ENCODE measurements at regions not wholly inside any gene's neighbourhood (a gene's known extent, or its start where the extent isn't known, plus 50 kb on each side); places are given as distances from the start of the nearest gene placed in this dataset.
A peak's percentile ranks its signal among the peaks of the same experiment; 100 is the strongest.

DNA sequence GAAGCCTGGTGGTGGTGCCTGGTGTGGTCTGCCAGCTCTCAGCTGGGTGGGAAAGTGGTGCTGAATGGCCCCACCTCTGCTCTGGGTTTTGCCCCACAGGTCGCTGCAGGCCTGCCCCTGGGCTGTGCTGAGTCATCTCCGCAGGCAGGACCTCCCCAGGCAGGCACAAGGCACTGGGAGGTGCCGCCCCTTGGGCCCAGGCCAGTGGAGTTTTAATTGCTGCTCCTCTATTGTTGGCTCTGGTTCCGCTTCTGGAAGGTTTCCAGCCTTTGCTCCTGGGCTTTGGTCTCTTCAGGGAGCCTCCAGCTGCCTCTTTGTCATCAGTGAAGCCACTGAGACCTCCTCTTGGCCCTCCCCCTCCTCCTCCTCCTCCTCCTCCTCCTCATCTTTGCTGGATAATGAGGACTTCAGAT lies 180.3 kb upstream of the GRB10 start:
- DNase-seq (ENCODE audit: low read depth in 2 of 2) = no peak

DNA sequence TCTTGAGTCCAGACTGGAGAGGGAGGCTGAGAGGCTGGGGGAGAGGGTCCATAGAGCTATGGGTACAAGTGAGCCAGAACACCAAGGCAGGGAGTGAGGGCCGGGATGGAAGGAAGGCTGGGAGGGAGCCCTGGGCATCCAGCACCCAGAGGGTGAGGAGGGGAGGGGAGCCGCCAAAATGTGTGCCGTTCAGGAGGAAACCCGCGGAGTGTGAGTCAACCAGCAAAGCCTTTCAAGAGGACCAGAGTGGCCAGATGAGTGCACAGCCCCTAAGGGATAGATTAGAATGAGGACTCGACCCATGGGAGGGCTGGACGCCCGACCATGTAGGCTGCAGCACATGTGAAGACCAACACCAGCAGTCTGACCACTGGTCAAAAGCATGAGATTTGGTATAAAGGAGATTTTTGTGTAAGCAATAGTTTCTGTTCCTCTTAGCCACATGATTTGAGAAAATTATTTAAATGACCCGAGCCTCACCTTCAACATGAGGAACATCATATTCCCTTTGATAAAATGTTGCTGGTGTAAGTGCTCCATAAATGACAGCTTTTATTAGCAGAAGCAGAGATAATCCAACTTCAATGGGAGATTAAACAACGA lies 179.7 kb upstream of the GRB10 start:
- DNase-seq (ENCODE audit: low read depth in 2 of 2) = no peak

DNA sequence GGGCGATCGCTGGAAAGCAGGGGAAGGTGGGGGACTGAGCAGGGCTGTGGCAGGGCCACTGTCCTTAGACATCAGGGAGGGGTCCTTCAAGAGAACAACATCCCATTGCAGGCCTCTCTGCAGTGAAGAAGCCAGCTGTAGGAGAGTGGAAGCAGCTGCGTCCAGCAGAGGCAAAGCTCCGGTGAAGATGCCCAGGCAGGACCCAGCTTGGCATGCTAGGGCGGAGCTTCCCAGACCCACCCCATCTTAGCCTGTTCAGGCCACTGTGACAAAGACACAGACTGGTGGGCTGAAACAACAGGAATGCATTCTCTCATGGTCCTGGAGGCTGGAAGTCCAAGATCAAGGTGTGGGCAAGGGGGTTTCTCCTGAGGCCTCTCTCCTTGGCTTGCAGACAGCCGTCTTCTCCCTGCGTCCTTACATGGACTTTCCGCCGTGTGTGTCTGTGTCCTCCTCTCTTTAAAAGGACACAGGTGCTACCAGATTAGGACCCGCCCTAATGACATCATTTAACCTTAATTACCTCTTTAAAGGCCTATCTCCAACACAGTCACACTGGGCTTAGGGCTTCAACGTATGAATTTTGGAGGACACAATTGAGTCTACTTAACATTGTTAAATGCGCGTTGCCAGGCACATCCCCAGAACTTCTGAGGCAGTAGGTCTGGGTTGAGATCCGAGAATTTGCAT lies 178.1 kb upstream of the GRB10 start:
- no peak for DNase-seq (ENCODE audit: low read depth in 2 of 2)

DNA sequence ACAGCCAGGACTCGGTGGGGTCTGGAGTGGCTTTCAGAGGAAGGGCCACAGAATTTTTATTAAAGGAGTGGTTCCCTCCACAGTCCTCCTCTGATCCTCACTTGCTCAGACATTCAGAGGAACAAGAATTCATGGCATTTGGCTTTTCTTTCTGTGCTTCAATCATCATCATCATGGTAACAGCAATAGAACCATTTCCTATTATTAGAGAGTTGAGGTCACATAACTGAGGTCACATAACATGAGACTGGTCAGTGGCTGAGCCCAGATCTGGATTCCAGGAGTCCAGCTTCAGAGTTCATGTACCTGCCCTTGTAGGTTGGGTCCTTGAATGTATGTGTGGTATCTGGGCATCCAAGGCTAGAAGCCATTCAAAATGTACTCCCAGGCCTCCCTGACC lies 177.3 kb upstream of the GRB10 start:
- no peak for DNase-seq (ENCODE audit: low read depth in 2 of 2)

DNA sequence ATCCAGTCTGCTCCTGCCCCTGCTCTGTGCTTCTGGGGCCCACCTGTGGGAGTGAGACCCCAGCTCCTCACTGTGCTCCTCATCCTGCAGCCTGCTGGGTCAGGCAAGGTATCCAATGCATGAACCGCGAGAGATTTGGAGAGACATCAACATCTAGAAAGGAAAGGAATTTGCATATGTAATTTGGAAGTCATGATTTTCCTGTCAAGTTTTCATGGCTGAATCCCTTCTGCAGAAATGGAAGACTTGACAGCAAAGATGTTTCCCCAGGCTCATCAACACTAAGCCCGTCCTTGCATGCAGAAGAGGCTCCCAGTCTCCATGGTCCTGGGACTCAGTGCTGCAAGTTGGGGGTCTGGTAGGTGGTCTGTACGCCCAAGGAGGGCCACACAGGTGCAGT lies 176.9 kb upstream of the GRB10 start:
- no peak for DNase-seq (ENCODE audit: low read depth in 2 of 2)

DNA sequence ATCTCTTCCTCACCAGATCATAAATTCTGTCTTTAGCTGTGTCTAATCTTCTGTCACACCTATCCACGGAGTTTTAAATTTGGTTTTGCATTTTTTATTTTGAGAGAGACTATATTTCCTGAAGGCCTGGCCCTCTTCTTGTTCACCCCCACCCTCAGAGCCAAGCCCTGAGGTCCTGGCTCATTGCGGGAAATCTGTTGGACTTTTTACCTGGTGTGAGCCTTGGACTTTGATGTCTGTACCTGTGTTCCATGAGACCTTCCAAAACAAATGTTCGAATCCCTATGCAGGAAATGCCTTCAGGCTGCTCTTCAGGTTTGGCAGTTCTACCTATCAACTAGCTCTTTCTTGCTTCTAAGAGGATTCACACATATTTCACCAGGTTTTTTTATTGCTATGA lies 175.2 kb upstream of the GRB10 start:
- DNase-seq (ENCODE audit: low read depth in 2 of 2) = no peak

DNA sequence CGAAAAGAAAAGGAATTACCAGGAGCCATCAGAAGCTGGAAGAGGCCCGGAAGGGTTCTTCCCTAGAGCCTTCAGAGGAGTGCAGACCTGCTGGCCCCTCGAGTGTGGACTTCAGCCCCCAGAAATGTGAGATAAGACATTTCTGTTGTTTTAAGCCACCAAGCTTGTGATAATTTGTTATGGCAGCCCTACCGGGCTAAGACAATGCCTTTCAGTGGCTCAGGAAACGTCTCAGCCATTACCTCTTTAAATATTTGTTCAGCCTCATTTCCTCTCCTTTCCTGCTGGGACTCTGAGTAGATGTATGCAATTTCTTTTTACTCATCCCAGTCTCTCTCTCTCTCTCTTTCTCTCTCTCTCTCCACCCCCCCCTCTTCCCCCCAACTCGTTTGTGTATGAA lies 174.7 kb upstream of the GRB10 start:
- no peak for DNase-seq (ENCODE audit: low read depth in 2 of 2)

DNA sequence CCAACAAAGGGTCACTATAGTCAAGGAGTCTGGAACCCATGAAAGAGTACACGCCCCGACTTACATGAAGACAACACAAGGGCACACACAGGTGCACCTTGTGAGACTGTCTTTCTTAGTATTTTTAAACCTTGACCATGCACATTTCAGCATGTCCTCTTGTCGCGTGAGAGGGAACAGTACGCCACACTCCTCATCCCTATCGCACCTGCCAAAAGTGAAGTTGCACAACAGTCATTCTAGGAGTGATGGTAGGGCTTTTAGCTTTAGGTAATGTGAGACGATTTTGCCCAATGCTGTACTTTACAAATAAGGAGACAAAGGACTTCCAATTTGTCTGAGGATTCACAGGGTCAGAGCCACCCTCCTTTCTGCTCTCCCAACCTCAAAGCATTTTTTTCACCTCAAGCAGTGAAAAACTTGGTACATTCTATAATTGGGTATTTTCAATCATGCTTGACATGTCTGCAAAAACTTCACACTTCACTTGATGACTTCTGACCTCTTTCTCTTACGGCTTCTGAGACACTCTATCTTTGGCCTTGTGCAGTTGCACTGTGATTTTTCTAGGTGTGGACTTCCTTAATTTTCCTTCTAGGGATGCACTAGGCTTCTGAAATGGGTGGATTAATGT lies 173.9 kb upstream of the GRB10 start:
- DNase-seq (ENCODE audit: low read depth in 2 of 2) = no peak

DNA sequence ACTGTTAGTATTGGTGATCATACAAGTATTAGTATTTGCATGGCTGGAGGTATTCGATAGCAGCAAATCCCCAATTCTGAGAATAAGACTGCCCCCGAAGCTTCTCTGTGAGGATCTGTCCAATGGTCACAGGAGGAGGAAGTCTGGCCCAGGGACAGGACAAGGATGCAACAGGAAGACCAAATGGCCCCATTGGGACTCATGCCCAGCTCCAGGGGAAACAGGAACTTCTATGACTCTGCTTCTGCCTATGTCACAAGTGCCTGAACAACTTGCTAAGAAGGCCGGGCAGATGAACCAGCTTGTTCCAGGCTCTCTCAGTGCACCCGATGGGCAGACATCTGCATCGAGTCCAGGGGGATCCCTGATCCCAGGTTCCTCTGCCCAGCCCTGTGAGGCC lies 172.0 kb upstream of the GRB10 start:
- no peak for DNase-seq (ENCODE audit: low read depth in 2 of 2)

DNA sequence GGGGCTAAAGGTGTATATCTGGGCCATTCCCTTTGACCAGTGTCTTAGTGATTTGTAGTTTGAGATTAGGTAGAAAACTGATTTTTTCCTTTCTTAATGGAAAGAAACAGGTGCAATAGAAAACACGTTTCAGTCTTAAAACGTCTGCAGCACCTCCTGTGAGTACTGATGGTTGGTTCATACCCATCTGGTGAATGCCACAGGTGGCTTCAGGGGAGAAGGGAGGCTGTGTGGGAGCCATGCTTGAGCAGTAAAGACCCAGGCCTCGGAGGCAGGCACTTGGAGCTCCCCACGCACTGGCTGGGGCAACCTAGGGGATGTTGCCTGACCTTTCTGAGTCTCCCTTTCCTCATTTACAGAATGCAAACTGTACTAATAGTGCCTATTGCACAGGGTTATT lies 171.5 kb upstream of the GRB10 start:
- no peak for DNase-seq (ENCODE audit: low read depth in 2 of 2)

DNA sequence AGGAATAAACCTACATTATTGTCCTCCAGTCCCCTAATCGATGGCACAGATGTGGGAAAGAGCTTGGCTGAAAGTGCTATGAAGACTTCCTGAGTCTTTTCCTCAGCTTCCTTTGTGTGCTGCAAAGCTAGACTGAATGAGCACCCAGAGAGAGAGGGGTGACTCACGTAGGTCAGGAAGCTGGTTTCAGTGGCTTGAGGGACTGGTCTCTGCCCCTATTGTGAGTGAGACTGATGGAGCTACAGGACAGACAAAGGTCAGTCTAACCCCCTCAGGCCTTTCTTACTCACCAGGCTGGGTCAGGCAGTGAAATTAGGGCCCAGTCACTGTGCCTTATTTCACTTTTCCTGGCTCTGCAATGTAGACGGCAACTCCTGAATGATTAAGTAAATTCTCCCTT lies 171.1 kb upstream of the GRB10 start:
- DNase-seq (ENCODE audit: low read depth in 2 of 2) = no peak

DNA sequence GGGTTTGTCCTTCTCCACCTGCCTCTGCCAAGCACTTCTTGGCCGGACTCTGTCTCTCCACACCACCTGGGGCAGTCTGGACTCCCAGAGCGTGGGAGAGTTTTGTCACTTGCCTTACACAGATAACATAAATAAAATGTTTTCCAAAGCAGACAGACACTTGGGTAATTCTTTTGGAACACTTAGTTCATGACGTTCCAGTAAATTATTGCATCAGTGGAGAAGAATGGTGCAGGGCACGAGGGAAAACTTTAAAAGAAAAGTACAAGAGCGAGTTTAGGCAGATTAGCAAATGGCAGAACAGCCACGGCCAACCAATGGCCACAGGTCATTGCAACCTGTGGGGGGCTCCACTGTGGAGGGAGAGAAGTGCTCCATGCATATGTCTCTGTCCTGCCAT lies 170.6 kb upstream of the GRB10 start:
- no peak for DNase-seq (ENCODE audit: low read depth in 2 of 2)

DNA sequence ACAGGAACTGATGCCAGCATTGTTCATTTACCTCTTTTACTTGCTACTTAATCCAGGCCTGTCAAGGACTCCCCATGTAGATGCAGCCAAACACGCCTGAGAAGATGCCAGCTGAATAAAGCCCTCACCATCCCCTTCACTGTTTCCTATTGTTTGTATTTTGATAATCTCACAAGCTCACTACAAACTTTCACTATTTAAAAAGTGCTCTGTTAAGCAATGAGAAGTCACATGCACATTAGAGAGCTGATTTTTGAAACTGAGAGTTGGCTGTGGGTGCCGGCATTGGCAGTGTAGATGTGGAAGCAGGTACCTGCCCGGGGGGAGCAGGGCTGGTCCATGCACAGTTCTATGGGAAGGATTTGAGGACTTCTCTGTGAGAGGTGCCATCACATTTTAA lies 169.8 kb upstream of the GRB10 start:
- DNase-seq (ENCODE audit: low read depth in 2 of 2) = no peak

DNA sequence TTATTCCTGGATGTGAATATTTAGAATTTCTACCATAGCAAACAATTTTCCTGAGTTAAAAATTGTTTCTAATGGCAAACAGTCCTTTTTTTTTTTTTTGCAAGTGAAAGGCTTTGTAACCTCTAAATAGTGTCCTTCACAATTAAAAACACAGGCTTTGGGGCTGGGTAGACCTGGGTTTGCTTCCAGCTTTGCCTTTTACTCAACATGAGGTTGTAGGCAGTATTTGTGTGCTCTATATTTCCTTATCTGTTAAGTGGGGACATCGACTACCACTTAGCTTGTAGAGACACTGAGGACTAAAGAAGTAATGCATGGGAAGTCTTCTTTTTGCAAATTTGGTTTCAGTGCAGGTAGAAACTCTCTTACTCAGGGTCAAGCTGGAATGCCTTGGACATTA lies 169.4 kb upstream of the GRB10 start:
- no peak for DNase-seq (ENCODE audit: low read depth in 2 of 2)

DNA sequence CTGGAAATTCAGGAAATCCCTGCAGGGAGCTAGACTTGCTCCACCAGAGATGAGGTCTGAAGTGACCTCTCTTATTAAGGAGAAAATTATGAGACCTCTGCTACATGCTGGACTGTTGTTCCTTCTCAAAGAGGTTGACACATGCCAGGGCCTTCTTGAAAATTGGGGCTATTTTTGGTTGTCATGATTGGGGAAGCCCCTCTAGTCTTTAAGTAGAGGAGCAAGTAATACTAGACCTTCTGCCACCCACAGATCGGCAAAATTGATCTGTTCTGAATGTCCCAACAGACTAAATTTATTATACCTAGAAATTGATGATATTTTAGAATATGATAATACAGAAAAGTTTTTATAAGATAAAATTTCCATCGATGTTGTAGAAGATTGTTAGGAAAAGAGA lies 160.8 kb upstream of the GRB10 start:
- DNase-seq (ENCODE audit: low read depth in 2 of 2) = no peak

DNA sequence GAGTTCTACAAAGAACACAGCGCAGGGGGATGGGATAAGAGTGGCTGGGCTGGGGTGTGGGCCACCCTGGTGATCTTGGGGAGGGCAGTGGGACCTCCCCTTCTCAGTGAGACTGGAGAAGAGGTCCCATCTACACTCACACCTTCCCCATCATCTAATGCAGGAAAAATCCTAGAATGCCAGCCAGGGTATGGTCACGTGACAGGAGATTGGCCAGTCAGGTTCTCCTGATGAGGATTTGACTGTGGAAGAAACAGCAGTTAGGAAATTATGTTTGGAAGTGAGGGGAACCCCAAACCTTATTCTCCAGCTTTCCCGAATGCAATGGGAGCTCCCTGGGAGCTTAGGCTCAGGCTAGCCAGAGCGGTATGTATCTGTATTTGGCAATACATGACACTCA lies 158.8 kb upstream of the GRB10 start:
- DNase-seq (ENCODE audit: low read depth in 2 of 2) = no peak

DNA sequence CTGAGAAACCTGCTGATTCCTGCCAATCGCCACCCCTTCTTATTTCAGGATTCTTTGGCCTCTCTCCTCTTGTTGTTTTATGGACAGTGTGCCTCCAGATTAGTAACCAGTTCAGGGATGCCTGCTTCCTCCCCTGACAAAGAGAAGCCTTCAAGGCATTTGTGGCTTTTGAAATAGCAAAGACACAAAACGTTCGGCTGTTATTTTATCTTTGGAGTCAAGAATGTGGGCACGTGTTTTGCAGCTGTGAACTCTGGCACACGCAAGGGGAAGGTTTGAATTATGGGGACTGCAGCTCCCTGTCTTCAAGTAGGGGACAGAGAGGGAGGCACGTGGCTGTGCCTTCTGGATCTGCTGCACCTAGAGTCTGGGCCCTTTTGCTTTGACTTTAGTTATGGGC lies 157.9 kb upstream of the GRB10 start:
- DNase-seq (ENCODE audit: low read depth in 2 of 2) = no peak

DNA sequence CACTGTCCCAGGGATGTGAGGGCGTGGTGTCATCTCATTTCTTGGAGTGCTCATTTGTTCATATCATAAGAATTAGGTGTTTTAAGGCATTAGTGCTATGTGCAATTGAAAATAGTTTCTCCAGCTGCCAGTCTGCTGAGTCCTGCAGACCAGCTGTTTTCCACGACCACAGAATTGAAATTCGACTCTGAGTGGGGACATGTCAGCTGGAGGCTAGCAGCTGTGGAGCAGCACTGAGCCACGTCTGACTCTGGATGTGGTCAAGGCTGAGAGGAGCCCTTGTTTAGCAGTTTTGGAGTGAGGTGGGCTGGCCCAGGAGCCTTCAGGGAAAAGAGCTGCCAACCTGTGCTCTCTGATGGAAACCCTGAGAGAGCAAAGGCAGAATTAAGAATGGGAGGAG lies 156.3 kb upstream of the GRB10 start:
- no peak for DNase-seq (ENCODE audit: low read depth in 2 of 2)

DNA sequence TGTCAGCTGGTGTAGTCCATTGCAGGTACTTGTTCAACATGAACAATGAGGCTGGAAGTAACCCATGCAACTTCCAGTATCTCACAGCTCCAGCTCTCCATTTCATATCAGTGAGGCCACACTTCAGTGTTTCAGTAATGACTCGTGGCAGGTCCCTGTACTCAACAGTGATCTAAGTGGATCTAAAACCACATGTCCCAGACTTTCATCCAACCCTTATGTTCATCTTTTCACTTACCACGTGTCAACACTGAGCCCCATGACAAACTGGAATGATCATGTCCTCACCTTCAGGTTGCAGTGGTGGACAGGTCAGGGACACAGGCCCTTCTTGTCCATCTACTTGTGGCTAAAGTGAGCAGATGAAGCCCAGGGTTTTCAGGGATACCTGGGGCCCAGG lies 155.0 kb upstream of the GRB10 start:
- DNase-seq (ENCODE audit: low read depth in 2 of 2) = no peak

DNA sequence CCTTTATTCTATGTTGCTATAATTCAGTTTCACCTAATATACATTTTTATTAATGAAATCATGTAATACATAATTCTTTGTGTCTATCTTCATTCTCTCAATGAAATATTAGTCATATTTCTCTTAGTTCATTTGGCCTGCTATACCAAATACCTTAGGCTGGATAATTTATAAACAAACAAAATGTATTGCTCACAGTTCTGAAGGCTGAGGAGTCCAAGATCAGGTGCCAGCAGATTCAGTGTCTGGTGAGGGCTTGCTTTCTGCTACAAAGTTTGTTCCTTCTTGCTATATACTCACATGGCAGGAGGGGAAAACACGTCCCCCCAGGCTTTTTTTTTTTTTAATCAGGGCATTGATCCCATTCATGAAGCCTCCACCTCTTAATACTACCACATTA lies 143.4 kb upstream of the GRB10 start:
- DNase-seq (ENCODE audit: low read depth in 2 of 2) = no peak

DNA sequence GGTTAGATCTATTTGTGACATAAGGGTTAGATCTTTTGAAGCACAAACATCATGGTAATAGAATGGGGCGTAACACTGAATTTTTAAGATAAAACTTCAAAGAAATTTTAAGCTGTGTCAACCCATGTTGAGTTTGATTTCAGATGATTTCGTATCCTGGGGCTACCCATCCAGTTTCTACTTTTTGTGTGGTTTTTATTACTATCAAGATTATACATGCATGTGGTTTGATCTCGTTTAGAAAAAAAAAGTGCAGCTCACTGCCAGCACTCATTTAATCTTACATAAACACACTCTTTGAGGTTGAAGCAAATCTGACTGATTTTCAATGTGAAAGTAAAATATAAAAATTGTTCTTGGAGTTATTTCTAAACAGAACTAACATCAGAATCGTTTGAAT lies 140.8 kb upstream of the GRB10 start:
- no peak for DNase-seq (ENCODE audit: low read depth in 2 of 2)

DNA sequence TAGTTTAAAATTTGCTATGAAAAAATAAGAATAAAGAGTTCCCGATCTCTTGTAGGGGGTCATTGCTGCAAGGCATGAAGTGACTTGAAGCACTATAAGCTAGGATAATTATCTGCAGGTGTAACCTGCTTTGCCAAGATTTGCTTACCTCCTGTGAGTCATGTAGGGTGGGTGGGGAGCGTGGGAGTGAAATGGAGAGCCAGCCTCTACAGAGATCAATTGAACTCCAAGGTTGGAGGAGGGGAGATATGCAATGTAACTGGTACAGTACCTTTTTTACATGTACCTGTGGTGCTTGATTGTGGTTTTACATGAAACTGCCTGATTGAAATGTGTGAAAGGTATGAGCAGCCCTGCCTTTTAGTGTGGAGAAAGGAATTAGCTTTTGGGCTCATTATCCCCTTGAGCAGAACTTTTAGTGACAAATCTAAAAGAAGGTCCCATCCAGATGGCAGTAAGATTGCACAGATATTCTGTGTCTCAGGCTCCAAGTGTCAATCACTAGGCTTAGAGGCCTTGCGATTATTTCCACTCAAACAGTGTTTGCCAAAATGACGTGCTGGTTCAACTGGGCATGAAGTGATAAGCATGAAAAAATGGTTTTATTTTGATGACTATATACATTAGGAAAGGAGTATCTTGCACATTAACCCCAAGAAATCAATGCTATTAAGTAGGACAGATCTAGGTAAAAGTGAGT lies 138.6 kb upstream of the GRB10 start:
- peak; percentile 6 to 9 for DNase-seq (ENCODE audit: low read depth in 2 of 2)

DNA sequence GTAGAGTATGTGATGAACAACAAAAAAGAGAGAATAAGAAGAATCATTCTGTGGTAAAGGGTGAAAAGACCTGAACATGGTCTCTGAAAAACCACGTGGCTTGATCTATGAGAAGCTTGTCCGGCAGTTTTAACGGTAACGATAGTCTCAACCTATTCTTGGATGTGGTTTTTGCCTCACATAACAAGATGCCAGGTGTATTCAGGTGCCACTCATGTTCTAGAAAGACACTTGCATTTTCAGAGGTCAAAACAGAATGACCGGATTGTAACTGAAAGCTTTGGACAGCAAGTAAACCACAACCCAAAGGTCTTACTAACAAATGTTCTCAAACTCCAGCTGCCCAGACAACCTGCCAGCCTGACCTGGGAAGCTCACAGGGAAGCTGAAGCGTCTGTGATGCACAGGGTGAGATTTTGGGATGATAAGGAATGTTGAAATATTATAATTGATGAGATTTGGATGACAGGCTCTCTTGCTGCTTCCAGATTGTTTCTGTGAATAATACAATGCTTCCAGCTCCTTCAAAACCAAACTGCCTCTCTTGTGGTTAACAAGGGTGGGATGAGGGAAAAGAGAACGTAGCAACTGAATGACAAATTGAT lies 137.4 kb upstream of the GRB10 start:
- no peak for DNase-seq (ENCODE audit: low read depth in 2 of 2)

Data from stimulated activated CD8-positive, alpha-beta memory T cell treated with anti-CD3 and anti-CD28 coated beads, Interleukin-7, amount 100 ng/mL, for 4 hours (primary cell).